ENCODE measurements at regions not wholly inside any gene's neighbourhood (a gene's known extent, or its start where the extent isn't known, plus 50 kb on each side); places are given as distances from the start of the nearest gene placed in this dataset.

DNA sequence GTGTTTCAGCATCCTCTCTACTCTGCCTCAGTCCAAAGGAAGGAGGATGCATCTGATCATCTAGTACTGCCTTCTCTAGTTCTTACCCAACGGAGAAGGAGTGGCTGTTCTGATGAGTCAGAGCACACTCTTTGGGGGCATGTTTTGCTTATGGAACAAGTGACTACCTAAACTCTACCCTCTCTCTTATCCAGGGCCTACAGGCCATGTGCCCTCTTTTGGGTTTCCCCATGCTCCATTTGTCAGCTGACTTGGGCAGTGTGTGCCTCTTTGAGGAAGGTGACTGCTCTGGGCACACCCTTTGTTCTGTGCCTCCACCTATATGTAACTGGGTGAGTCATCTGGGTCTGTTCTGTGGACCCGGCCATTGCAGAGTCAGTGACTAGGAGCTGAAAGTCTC lies 89.6 kb upstream of the BNC2 start:
- DNase-seq (ENCODE audit: insufficient read length, low spot score) (no peak), FAIRE-seq (no peak)
- TF ChIP-seq, protein P1, sequence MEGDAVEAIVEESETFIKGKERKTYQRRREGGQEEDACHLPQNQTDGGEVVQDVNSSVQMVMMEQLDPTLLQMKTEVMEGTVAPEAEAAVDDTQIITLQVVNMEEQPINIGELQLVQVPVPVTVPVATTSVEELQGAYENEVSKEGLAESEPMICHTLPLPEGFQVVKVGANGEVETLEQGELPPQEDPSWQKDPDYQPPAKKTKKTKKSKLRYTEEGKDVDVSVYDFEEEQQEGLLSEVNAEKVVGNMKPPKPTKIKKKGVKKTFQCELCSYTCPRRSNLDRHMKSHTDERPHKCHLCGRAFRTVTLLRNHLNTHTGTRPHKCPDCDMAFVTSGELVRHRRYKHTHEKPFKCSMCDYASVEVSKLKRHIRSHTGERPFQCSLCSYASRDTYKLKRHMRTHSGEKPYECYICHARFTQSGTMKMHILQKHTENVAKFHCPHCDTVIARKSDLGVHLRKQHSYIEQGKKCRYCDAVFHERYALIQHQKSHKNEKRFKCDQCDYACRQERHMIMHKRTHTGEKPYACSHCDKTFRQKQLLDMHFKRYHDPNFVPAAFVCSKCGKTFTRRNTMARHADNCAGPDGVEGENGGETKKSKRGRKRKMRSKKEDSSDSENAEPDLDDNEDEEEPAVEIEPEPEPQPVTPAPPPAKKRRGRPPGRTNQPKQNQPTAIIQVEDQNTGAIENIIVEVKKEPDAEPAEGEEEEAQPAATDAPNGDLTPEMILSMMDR (IDR thresholded peaks at IDR 0.05; ENCODE audit: insufficient read depth, missing control alignments) = no peak

DNA sequence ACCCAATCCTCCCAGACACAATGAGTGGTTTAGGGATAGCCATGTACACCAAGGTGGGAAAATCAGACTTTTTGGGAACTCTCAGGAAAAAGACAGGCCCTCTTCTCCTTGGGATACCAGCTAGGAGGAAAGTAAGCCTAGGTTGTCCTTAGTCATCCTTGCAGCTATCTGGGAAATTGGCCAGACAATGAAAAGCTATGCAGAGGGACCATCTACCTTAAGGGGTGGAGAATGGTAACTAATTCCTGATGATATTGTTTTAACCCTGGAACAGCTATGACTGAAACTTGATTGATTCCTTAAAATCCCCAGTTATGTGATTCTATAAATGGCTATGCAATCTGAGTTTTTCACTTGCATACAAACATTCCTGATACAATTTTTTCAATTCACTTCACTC lies 88.9 kb upstream of the BNC2 start:
- TF ChIP-seq, protein P1 (IDR thresholded peaks at IDR 0.05; ENCODE audit: insufficient read depth, missing control alignments) = no peak
- DNase-seq (ENCODE audit: insufficient read length, low spot score) (no peak), FAIRE-seq (no peak)

DNA sequence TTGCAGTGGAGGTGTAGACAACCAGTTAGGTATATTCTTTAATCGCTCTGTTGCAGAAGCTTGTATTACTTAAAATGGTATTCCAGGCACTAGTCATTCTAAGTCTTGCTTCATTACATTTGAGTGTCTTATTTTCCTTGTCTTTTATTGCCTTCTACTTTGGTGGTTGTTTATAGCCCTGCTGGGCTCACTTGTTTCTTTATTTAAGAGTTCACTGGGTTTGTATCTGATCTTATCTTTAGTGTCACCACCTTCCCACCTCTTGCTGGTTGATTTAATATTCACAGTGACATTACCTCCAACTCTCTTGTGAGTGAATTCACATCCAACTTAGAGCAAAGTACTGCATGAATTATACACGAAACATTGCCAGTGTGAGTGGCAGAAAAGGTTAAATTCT lies 83.6 kb upstream of the BNC2 start:
- DNase-seq (ENCODE audit: insufficient read length, low spot score) (no peak), FAIRE-seq (no peak)
- TF ChIP-seq, protein P1 (IDR thresholded peaks at IDR 0.05; ENCODE audit: insufficient read depth, missing control alignments) = no peak

DNA sequence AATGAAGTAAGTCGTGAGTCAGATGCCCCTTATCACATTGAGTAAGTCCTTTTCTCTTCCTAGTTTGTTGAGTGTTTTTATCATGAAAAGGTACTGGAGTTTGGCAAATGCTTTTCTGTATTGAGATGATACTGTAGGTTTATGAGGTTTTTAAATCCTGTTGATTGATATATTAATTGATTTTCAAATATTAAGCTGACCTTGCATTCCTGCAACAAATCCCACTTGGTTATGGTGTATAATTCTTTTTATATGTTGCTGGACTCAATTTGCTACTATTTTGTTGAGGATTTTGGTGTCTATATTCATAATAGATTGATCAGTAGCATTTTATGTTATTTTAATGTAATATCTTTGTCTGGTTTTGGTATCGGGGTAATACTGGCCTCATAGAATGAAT lies 81.0 kb upstream of the BNC2 start:
- TF ChIP-seq, protein P1 (IDR thresholded peaks at IDR 0.05; ENCODE audit: insufficient read depth, missing control alignments) = no peak
- FAIRE-seq (no peak), DNase-seq (ENCODE audit: insufficient read length, low spot score) (no peak)

DNA sequence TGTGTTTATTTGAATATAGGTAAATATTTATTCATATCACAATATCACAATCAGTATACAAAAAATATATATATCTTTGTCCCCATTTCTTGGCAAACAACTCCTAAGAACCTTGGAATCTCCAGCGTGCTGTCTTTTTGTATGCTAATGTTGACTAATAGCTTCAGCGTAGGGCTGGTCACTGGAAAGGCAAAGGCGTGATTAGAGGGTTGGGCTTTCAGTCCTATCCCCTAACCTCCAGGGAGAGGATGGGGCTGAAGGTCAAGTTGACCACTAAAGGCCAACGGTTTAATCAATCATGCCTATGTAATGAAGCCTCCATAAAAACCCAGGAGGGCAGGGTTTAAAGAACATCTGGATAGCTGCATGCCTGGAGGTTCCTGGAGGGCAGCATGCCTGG lies 79.6 kb upstream of the BNC2 start:
- TF ChIP-seq, protein P1 (IDR thresholded peaks at IDR 0.05; ENCODE audit: insufficient read depth, missing control alignments) = no peak
- FAIRE-seq (no peak), DNase-seq (ENCODE audit: insufficient read length, low spot score) (no peak)

DNA sequence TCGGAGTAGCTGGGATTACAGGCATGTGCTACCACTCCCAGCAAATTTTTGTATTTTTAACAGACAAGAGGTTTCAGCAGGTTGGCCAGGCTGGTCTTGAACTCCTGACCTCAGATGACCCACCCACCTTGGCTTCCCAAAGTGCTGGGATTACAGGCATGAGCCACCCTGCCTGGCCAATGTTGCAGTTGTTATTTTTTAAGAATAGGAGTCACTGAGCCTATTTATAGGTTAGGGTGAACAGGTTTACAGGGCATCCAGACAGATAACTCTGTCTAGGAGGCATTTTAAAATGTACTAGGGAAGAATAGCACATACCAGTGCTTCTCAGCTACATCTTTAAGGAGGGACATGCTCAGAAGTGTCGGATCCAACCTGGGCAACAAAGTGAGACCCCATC lies 60.1 kb upstream of the BNC2 start:
- FAIRE-seq = no peak
- TF ChIP-seq, protein P1 (IDR thresholded peaks at IDR 0.05; ENCODE audit: insufficient read depth, missing control alignments) = no peak
- no peak for DNase-seq (ENCODE audit: insufficient read length, low spot score)

DNA sequence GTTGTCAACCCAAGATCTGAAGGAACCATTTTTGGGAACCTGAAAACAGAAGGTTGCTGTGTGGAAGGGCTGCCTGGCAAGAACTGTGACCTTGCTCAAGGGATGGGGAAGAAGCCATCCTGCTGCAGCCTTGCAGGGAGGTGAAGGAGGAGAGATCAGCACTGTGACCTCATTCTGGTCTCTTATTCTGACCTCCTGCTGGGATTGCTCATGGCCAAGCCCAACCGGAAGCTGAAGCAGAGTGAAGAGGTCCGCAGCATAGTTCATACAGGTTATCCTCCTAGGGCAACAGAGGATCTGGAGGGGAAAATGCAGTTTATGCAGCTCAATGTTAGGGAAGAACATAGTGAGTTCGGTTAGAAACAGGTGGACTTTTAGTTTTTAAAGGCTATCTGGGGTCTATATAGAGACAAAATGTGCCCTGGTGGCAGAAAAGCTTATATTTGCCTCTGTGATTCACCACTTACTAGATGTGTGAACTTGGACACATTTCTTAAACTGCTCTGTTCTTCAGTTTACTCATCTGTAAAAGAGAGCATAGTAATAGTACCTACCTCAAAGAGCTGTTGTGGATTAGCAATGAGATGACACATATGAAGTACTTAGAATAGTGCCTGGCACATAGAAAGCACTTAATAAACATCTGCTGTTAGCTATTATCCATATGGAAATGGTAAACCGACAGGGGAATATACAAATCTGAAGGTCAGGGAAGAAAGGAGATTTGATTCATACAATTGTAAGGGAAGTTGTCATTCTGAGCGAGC lies 57.9 kb upstream of the BNC2 start:
- TF ChIP-seq, protein P1 (IDR thresholded peaks at IDR 0.05; ENCODE audit: insufficient read depth, missing control alignments) = no peak
- DNase-seq (ENCODE audit: insufficient read length, low spot score) (no peak), FAIRE-seq (no peak)
